Renal cortical epithelial cell (primary cell): ENCODE measurements at regions not wholly inside any gene's neighbourhood (a gene's known extent, or its start where the extent isn't known, plus 50 kb on each side); places are given as distances from the start of the nearest gene placed in this dataset.

Experiments
- DNase-seq: peaks from one replicate; pipeline ENCODE4 v3.0.0-alpha.2; 2011; ENCODE audit warnings: low read depth

DNA sequence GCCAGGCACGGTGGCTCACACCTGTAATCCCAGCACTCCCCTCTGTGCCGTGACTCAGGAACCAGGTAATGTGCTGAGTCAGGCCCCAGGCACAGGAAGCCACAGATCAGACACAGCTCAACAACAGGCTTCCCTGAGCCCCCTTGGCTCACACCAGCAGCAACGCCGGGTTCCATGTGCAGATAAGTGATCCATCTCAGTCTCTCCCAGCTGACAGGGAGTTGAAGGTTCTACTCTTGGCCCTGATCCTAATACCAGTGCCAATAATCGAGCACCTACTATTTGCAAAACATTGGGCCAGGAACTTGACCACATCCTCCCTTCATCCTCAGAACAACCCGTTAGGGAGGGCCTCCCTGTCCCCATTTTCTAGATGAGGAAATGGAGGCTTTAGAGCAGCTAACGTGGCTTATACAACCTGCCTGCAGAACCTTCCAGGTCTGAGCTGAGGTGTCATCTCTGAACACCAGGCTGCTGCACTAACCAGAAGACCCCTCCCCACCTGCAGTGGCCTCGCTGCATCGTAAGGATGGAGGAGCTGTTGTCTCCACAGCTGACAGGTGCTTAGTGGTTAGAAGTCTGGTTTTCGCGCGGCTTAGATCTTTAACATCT, 64.8 kb upstream of the AMZ2 start:
- no peak for DNase-seq

DNA sequence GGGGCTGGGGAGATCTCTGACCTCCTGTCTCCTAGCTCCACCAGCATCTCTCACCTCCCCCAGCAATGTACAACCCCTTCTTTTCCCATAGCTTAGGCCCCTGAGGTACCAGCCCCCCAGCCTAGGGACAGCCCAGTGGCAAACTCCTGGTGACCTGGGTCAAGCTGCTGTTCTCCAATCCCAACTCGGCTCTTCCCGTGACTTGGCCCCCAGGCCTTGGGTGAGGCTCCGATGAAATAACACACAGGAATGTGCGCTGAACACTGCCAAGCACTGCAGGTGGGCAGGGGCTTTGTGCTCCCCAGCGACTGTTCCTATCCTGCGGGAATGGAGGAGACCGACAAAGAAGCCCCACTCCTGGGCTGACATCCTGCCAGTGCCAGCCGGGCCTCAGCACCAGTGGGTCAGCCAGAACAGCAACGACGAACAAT, 63.7 kb upstream of the AMZ2 start:
- DNase-seq, result peak; percentile 11

DNA sequence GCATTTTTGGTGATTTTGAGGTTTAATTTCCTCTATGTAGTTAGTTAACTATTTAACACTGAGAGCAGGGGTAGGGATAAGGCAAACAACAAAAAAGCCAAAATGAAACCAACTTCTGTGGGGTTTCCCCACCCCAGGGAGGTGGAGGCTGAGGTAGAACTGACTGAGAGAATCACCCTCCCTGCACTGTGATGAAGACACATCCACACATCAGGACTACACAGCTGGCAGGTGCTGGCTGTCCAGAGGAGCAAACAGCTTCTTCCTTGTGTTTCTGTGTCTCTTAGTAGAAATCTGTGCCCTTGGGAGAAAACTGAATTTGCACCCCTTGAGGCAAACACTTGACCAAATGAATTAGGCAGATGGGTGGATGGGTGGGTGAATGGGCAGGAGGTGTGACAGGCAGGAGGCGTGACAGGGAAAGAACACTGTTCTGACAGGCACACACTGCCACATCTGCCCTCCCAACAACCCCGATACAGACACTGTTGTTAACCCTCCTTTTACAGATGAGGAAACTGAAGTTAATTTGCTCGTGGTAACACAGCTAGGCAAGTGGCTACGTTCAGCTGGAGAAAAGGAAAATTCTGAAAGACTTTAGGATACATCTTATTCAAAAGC, 62.9 kb upstream of the AMZ2 start:
- no peak for DNase-seq

DNA sequence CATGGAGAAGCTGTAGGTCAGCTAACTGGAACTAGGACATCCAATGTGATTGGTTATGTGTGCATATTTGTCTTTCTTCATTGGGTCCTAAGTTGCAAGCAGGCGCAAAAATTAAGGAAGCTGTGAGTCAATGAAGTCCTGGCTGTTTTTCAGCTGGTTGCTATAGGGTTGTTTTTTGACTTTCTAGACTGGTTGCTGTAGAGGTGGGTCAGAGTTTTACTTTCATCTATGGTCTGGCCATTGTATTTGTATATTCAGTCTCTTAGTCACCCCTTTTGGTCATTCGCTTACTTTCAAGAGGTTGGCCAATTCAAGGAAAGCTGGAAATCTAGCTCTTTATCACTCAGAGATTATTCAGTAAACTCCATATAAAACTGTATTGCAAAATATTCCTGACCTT, 62.0 kb upstream of the AMZ2 start:
- DNase-seq, result peak; percentile 13

DNA sequence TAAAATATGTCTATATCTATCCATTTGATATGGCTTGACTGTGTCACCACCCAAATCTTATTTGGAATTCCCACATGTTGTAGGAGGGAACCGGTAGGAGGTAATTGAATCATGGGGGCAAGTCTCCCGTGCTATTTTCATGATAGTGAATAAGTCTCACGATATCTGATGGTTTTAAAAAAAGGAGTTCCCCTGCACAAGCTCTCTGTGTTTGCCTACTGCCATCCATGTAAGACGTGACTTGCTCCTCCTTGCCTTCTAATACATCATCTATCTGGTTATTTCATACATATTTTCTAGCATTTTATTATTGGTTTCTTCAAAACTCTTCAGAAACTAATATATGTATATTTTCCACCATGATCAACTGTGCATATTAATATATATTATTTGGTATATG, 57.3 kb upstream of the AMZ2 start:
- DNase-seq, result no peak

DNA sequence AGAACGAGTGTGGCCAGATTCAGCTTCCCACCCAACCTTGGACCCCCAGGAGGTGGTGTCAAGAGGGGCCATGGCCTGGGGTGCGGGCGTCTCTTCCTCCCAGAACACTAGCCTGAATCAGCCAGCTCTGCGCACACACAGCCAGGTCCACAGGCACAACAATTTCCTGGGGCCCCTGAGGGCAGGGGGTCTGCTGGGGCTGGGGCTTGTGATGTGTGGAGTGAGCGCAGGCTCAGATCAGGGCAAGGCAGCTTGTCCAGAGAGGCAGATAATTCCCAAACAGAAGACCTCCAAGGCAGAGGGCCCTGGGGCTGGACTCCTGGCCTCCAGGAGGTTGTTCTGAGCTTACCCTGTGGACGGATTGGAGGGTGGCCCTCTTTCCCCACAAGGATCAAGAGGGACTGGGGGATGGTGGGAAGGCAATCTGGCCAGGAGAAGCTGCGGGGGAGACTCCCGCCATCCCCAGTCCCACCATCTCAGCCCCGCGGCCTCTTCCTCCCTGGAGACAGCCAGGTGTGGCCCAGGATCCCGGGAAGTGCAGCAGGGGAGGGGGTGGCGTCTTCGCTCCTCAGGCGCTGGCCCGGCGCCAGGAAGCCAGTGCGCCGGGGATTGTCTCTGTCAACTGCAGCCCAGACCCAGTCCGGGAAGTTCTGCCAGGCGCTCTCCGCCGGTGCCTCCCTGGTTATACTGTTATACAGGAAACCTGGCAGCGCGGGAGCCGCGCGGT, 52.0 kb upstream of the AMZ2 start:
- no peak for DNase-seq

DNA sequence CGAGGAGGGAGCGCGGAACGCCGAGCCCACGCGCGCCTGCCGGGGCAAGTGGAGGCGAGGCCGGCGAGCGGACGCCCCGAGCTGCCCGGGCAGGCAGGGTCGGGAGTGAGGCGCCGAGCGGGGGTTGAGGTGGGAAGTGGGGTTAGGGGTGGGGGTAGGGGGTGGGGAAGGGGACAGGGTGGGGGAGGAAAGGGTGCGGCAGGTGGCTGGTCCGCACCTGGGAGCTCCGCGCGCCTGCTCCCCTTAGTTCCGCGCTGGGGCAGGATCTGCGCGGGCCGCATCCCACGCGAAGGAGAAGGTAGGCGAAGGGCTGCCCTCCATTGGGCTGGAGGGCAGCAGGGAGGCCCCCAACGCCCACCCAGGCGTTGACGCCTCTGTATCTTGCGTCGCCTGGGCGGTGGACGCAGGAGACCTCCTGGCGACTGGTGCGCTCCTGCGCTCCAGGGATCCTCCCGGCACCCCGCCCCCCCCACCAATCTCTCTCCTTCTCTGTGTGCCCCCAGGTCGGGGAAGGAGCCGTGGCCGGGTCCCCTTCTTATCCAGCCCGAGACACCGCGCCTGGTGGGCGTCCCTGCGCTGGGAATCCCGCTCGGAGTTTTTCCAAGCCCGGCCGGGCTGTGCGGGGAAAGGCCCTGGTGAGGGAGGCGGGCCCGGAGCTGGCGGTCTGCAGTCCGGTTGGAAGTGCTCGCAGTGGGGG, 51.3 kb upstream of the AMZ2 start:
- DNase-seq, result no peak

DNA sequence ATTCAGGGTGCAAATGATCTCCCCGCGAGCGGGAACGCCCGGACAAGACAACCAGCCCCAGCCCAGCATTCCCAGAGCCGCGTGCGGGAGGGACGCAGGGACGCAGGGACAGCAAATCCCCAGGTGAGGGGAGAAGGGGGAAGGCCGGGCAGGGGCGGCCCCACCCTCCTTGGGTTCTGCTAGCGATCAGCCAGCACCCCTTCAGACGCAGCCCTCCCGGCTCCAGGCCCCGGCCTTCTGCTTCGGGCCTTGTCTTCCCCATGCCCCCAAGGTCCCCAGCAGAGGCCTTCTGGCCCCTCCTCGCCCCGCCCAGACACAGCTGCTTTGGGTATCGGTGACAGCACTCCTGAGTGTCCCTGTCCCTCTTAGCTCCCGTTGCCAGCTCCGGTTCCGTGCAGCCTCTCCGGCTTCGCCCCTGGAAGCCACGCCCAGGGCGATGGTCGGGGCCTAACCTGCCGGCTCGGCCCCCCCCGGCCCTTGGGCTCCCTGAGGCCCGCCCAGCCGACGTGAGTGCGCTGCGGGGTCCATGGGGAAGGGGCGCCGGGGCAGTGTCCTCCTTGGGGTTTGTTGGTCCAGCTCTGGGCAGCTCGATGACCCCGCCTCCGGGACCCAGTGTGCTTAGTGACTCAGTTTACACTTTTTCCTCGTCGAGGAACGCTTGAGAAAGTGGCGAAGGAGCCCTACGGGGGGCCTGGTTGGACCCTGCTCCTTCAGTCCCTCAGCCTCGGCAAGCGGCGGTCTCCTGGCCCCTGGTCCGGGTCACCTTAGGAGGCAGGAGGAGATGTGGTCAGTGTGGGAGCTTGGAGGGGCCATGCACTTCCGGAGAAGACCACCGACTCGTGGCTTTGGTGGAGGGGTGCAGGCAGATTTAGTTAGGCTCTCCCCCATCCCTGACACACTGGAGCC, 50.5 kb upstream of the AMZ2 start:
- DNase-seq, result no peak

DNA sequence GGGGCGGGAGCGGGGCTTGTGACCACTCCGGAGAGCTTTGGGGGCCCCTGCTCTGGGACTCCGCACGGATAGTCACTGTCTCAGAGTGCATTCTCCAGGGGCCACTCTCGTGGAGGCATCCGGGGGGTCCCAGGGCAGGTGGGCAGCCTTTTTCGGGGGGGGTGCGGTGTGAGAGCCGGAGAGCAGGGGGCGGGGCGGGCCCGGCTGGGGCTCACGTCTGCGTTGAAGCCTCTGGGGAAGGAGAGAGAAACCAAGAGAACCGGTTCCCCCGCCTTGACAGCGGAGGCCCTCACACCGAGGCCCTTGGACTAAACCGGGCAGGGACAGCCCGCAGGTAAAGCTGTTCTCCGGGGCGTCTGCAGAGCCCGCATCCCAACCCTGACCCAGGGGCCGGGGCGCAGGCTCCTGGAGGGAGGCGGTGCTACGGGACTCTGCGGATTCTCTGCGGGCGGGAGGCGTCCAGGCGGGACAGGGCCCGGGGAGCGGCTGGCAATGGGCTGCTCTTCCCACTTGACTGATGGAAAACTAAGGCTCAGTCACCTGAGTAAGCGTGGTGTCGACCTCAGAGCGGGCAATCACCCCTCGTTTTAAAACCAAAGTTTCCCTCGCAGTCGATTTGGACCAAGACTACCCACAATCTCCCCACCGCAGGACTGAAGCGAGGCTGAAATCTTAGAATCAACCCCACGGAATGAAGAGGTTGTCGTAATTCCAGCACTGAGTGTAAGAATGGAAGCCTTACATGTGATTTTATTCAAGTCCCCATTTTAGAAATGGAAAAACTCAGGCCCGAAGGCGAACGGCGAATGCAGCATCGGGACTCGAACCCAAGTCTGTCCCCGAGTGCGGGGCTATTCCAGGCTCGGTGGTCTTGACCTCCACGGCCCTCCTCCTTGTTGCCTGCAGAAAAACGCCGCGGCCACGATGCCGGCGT, 49.6 kb upstream of the AMZ2 start:
- DNase-seq, result no peak
